ENCODE measurements at regions not wholly inside any gene's neighbourhood (a gene's known extent, or its start where the extent isn't known, plus 50 kb on each side); places are given as distances from the start of the nearest gene placed in this dataset.
"Not testable (repeated sequence)": the region's sequence is repeated elsewhere in the genome, so short reads cannot be mapped to it uniquely, and the experiment has no call there.

DNA sequence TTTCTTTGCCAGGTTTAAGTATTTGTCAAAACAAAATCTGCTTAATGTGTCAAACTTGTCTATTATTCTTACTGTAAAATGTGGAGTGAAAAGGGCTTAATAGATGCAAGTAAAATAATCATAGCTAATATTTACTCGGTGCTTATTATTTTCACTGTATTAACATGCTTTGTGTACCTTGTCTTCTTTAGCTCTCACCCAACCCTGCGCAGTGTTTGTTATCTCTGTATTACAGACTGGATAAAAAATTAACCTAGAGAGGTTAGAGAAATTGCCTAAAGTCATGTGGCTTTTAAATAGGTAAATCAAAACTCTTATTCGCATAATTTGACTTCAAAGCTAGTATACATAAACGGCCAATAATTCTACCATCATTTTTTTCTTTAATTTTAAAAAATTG is 1864.8 kb downstream of the MAT2B start:
- no peak for DNase-seq

DNA sequence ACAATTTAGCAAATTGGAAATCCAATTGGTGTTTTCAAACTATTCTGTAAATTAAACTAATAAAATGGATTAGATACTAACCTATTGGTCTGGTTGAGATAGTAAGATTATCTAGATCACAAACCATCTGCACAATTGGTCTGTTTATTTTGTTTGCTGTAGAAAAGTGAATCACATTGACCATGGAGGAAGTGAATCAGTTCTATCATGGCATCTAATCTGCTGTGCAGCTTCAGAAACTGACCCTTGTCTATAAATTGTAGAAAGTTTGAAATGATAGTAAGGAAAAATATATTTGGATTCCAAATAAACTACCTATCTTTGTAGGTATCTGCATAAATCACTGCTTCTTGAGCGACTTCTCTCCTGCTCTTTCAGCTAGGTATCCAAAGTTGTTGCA is 1865.4 kb downstream of the MAT2B start:
- no peak for DNase-seq

DNA sequence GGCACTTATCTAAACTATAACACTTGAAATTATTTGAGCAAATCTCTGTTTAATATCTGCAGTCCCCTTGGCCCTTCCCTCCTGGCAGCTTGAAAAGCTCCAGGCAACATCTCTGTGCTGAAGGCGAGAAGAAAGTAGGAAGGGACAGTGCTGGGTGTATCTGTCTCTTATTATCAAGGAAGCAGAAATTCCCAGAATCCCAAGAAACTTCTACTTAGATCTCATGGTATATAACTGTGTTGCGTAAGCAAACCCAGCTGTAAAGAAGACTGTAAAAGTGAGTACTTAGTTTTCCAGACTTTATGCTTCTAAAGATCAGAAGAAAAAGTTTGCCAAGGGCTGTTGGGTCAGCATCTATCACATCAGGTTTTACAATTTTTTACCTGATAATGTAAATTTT is 1869.8 kb downstream of the MAT2B start:
- no peak for DNase-seq

DNA sequence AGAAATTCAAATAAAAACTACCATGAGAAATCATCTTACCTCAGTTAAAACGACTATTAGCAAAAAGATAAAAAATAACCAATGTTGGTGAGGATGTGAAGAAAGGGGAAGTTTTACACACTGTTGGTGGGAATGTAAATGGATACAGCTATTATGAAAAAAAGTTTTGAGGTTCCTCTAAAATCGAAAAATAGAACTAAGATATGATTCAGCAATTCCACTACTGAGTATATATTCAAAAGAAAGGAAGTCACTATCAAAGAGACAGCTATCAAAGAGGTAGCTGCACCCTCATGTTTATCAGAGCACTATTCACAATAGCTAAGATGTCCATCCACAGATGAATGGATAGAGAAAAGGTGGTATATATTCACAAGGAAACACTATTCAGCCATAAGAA is 1888.4 kb downstream of the MAT2B start:
- no peak for DNase-seq

DNA sequence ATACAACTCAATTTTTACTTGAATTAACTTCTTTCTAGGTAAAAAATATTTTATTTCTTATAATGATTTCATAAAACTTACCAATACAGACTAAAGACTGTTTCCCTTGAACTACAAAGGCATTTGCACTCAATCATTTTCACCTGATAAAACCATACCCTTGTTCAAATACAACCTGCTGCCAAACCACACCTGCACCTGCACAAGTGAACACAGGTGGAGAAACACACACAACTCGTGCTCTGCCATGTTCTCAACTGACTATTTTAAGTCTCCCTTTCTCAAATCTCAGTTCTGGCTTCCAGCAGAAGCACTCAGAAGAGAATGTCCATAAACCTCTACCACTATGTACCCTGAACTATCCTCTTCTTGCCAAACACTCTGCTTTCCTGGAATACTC is 1892.1 kb downstream of the MAT2B start:
- DNase-seq = no peak

DNA sequence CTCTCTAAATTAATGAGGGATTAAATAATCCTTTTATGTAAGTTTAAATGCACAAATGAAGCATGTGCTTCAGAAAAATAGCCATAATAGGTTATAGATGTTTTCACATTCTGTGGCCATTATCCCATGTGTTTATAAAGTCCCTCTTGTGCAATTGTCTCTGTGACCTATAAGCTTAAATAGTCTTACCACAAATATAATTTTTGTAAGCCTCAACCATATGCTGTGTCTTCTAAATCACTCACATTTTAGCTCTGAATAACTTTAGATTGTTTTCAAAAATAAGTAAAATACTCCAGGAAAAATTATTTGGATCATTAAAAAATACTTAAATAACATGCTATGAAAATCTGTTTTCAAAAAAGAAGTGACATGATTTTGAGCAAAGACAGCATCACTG is 1894.7 kb downstream of the MAT2B start:
- DNase-seq = no peak

DNA sequence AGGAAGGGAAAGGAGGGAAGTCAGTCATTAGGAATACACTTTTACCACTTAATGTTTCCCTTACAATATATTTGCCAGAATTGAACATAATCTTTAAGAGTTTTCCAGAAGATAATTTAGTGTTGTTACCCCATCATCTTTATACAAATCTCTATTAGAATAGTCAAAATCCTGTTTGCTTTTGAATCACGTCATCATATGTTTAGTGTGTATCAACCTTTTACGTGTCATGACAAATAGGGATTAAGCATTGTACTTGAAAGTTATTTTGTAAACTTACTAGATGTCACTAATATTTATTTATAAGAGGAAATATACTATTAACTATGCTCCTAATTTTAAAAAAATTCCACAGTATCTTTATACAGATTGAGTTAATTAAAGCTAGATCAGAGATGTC is 1899.5 kb downstream of the MAT2B start:
- DNase-seq = no peak

DNA sequence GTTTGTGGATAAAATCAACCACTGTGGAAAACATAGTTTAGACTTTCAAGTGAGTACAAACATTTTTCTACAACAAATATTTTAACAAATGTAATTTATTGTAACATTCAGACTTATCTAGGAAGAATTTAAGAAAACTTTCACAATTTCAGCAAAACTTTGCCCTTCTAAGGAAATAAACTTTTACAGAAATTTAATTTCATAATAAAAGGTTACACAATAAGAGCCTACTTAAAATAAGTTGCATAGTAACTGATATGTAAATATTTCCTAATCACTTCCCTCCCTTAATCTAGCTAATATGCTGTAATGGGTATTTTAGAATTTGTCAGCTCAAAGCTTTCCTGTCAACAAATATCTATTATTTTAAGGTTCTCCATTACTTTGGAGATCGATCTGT is 1899.9 kb downstream of the MAT2B start:
- no peak for DNase-seq

DNA sequence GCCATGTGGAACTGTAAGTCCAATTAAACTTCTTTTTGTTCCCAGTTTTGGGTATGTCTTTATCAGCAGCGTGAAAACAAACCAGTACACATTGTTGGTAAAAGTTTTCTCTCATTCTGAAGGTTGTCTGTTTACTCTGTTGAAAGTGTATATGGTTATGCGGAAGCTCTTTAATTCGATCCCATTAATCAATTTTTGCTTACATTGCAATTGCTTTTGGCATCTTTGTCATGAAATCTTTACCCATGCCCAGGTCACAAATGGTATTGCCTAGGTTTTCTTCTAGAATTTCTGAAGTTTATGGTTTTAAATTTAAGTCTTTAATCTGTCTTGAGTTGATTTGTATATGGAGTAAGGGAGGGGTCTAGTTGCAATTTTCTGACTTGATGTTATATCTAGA is 1901.9 kb downstream of the MAT2B start:
- no peak for DNase-seq

DNA sequence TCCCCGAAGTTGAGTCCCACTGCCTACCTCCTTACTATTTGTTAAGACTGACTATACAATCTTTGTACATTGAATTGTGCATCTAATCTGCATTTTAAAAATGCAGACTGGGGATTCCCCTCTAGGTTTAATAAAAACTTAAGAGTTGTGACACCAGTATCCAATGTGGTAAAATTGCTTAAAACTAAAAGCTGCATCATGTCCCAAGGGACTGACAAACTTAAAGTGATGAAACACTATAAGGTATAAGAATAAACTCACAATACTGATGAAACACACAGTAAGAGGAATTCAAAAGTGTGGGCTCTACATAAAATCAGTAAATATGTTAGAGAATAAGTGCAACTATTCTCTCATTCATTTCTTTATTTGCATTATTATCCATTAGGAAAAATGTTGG is 1905.1 kb downstream of the MAT2B start:
- DNase-seq = no peak

DNA sequence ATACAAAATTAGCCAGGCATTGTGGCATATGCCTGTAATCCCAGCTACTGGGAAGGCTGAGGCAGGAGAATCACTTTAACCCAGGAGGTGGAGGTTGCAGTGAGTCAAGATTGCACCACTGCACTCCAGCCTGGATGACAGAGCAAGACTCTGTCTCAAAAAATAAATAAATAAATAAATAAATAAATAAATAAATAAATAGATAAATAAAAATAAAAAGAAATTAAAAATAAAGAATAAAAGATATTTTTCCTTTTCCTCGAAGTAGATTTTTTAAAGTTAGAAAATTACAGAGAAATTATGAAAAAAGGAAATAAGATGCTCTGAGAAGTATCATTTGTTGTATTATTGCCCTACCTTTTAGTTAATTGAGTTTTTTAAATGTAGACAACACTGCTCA is 1906.1 kb downstream of the MAT2B start:
- not testable (repeated sequence) for DNase-seq

DNA sequence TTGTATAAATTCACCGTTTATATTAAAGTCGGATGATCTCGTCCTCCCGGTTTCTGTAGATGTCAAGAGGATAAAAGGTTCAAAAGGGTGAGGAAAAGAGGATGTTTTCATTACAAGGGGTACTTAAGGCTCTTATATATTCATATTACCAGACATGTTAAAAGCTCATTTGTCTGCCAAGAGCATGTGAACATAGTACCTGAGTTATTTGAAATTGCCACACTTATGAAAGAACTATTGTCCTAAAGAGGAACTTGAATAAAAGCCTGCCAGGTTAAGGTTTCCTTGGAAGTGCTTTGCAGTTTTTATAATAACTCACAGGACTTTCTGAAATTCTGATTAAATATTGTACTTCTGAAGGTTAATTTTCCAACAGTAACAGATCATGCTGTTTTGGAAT is 1915.1 kb downstream of the MAT2B start:
- no peak for DNase-seq

DNA sequence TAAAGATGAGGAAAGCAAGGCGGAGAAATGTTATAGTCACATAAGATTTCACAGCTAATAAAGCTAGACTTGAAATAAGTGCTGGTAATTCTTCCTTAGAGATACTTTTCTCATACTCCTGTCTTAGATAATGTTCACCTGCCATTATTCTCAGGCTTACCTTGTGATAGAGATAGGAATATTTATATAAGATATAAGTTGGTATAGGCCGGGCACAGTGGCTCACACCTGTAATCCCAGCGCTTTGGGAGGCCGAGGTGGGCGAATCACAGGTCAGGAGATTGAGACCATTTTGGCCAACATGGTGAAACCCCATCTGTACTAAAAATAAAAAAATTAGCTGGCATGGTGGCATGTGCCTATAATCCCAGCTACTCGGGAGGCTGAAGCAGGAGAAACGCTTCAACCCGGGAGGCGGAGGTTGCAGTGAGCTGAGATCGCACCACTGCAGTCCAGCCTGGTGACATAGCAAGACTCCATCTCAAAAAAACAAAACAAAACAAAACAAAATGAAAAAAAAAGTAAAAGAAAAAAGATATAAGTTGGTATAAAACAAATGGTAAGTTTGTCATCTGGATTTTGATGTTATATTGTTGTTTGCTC is 1918.4 kb downstream of the MAT2B start:
- no peak for DNase-seq

DNA sequence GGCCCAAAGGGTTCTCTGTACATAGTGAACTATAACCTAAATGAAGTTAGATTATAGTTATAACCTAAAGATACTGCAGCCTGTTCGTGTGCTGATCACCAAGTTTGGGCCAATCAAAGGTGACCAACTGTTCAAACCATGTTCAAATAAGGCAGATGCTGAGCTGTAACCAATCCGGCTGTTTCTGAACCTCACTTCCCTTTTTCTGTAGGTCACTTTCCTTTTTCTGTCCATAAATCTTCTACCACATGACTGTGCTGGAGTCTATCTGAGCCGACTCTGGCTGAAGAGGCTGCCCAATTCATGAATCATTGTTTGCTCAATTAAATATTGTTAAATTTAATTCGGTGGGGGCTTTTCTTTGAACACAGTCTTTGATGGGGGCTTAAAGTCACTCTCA is 1920.2 kb downstream of the MAT2B start:
- DNase-seq = no peak

DNA sequence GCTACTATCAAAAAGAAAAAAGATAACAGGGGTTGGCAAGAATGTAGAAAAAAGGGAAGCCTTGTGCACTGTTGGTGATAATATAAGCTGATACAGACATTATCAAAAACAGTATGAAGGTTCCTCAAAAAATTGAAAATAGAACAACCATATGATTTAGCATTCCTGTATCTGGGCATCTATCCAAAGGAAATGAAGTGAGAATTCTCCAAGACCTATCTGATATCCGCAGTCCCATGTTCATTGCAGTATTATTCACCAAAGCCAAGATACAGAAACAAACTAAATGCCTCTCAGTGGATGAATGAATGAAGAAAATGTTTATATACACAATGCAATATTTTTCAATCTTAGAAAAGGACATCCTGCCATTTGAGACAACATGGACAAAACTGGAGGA is 1943.3 kb downstream of the MAT2B start:
- DNase-seq = no peak

DNA sequence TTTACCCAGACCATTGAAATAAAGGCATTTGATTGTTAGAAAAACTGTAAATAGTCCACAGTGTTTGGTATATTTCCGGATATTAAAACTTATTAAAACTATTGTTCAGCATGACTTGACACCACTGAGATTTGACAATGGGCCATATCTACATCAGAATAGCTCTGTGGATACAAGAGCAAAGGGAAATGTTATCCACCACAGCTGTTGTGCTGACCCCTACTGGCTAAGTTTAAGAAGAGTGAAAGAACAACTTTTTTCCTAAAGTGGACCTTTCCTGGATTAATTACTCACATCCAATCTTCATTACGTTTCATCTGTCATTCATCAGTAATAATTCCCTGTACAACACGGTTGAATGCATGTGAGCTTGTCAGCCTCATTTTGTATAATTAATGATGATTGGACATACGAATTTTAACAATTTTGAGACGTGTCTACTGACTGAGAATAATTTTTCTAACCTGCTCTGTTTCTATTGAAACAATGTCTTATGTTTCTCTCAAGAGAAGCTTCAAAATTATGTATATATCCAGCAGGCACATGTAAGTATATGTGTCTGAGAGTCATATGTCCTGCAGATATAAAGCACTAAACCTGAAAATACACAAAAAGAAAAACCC is 1952.6 kb downstream of the MAT2B start:
- DNase-seq = peak; percentile 1

DNA sequence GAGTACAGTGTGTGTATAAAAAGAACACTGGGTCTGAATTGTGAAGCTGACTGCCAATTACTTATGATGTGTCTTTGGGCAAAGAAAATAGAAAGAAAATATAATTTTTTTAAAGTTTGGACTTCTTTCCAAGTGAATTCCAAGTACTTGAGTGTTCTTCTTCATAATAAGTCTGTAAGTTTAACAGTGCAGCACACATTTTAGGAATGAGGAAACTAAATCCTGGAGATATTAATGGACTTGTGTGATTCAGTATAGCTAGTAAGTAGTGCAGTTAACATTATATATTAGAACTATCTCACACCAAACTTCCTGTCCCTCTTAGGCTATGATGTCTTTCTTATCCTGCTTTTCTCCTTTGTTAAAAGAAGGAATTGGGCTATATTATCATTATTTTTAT is 1953.8 kb downstream of the MAT2B start:
- DNase-seq = no peak

DNA sequence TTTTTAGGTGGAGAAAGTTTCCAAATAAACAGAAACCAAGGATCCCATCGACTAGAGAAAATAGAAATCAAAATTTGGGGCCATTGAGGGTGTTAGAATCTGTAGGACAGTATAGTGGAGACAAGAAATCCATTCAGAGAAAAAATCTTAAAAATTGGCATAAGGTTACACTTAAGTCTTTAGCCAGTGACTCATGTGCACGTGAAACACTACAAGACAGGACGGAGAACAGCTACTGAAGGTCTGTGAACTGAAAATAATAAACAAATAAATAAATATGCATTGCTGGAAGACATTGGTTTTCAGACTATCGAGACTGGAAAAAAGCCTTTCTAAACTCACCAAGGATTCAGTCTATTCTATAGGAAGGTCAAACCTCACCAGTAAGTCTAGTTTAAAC is 1955.5 kb downstream of the MAT2B start:
- no peak for DNase-seq

DNA sequence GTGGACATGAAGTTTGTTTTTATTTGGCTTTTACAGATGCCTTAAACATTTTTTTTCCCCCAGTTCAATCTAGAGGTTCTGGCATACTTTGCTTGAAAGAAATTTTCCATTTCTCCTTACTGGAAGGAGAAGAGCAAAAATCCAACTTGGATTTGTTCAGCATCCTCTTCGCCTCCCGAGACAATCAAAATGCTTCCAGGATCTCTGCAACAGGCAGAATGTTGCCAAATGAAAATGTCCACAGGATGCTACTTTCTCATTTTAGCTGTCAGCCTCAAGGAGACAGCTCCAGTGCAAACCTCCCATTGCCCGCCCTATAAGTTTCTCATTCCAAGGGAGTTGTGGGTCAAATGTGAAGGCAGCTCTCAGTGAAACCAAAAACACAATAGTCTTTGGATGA is 1972.1 kb downstream of the MAT2B start:
- no peak for DNase-seq

DNA sequence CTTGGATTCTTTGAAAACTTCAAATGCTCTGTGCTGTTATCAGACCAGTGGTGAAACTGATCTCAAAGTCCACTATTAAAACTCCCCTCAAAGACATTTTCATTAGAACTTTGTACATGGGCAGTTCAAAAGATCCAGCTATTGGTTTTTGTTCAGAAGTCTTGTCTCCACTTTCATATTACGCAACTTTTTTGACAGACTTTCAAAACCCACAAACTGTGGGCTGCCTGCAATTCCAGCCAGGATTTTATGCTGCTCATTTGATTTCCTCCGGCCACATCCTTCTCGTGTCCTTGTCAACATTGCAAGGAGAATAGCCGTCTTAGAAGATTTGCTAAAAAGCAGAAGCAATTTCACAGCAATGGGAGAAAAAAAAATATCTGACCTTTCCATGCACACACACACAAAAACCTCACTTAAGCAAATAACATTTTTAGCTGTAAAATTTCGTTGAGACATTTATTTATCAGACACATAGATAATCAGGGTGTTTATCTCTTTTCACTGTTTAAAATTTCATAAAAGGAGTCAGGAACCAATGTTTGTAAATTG is 1990.5 kb downstream of the MAT2B start:
- DNase-seq = no peak

DNA sequence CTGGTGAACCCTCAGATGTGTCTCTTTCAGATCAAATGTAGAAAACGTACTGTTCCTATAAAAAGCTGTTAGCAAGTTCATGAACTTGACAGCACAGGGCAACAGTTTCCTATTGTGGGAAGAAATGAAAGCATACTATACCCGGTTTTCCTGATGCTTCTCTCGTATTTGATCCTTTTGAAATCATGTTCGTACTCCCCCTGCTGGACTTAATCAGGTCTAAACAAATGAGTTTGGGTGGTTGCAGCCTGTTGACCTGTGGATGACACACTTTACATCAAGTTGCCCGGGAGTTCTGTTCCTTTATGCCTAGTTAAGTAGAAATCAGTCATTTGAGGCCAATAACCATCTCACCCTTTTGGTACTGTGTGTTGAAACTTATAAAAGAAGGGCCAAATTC is 1992.3 kb downstream of the MAT2B start:
- DNase-seq = no peak

DNA sequence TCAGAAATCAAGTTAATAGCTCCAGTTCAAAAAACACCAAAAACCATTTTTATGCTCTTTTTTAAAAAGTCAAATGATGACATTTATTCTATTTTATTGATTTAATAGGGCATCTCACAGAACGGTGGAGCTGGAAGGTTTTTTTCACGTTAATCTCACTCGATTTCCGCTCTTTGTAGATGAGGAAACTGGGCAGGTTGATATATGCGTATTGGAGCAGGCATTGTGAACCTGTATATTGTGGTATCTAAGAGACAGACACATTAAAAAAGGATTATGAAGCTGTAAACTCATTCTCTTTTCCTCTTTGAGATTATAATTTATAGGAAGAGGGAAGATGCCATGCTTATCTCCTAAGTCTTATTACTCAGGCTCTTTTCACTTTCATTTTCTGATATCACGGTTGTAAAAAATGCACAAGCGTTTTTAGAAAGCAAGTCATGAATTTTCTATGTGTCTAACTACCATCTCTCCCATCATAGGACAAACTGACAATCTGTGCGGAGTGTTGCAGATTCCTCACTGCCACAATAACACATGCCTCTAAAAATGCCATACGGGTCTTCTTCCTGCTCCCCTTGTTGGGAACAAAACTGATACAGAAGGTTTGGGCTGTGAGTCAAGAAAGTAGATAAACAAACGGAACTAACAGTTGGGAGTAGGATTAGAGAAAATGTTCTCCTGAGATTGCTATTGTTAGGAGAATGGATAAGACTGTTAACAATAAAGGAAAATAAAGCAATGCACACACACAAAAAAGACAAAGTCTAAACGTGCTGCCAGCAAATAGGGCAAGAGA is 1997.7 kb downstream of the MAT2B start:
- DNase-seq = no peak

DNA sequence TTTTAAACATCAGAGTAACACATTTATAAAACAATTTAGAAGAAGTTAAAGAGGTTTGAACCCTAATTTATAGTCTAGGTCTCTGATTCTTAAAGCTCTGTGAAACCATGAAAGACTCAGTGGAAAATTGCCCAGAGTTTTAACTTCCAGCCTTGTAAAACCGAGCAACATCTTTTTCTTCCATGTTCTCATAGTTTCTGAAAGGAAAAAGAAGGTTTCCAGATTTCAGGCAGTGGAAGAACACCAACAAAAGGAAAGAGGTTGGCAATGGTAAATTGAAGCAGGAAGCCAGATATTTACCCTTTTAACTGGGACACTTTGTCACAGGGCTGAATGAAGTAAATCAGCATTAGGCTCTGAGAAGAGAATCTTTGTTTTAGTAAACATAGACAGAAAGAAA is 1999.3 kb downstream of the MAT2B start:
- no peak for DNase-seq

DNA sequence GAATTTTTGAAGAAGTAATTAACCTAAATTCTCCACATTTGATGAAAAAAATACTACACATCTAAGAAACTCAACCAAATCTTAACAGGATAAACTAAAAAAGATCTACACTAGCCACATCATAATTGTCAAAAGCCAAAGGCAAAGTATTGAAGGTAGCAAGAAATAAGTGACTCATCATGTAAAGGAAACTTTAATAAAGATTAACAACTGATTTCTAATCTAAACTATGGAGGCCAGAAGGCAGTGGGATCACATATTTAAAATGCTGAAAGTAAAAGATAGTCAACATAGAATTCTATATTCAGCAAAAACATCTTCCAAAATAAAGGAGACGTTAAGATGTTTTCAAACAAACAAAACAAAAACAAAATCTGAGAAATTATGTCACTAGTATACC is 2002.9 kb downstream of the MAT2B start:
- no peak for DNase-seq

Measured in activated CD4-positive, alpha-beta T cell treated with anti-CD3 and anti-CD28 coated beads, Interleukin-10, Interleukin-2, amounts not matched to agents 100 ng/mL and 50 ng/mL, durations not matched to agents 16 hours and 8 hours (primary cell).